HL-60 (cell line): ENCODE measurements at regions not wholly inside any gene's neighbourhood (a gene's known extent, or its start where the extent isn't known, plus 50 kb on each side); places are given as distances from the start of the nearest gene placed in this dataset.

ENCODE experiments used
- DNase-seq, 2 experiments: peaks; one replicate each; pipeline ENCODE4 v3.0.0-alpha.2; 2010 to 2020; ENCODE audit warnings: low read depth in 1 of 2, low spot score in 1 of 2
- H3K27ac ChIP-seq: fragments of 250-450 bp; sonication (Bioruptor Pico); replicated peaks from 2 replicates; pipeline ENCODE4 v1.5.1; 2020; ENCODE audit warnings: mild to moderate bottlenecking, moderate library complexity
- H3K27me3 ChIP-seq: fragments of 250-450 bp; sonication (Bioruptor Pico); 2 replicates; pipeline ENCODE4 v1.5.1; 2021; ENCODE audit warnings: mild to moderate bottlenecking, moderate library complexity; ENCODE audit not compliant: insufficient read depth, poor library complexity, severe bottlenecking
- H3K4me3 ChIP-seq: replicated peaks from 2 replicates; pipeline ENCODE4 v1.5.1; 2011; ENCODE audit warnings: mild to moderate bottlenecking, control low read depth, low read length; ENCODE audit not compliant: insufficient read depth
- CTCF ChIP-seq: IDR thresholded peaks from one replicate; pipeline ENCODE4 v1.5.1; 2011; ENCODE audit warnings: low read length, control low read depth, inconsistent platforms; ENCODE audit not compliant: insufficient read depth
- GABPA ChIP-seq: IDR thresholded peaks from 2 replicates; pipeline ENCODE4 v1.6.1; 2012; ENCODE audit warnings: low read depth
- POLR2AphosphoS5 ChIP-seq: IDR thresholded peaks from 2 replicates; pipeline ENCODE4 v1.6.1; 2012; ENCODE audit warnings: low read depth
- REST ChIP-seq: IDR thresholded peaks from 2 replicates; pipeline ENCODE4 v1.6.1; 2012; ENCODE audit warnings: low read depth; ENCODE audit not compliant: insufficient replicate concordance
- SPI1 ChIP-seq: IDR thresholded peaks from 2 replicates; pipeline ENCODE4 v1.6.1; 2012; ENCODE audit warnings: low read depth, mild to moderate bottlenecking, borderline replicate concordance

GRCh38 chr6:102980951-102981350 is 1587.4 kb downstream of the GRIK2 start:
- no peak for DNase-seq
- H3K27me3 ChIP-seq: no peaks in the 10 kb centered on the region
- TF ChIP-seq REST (no peak), POLR2AphosphoS5 (no peak), GABPA (no peak), CTCF (no peak), SPI1 (no peak)
- H3K27ac ChIP-seq: no peak overlapping the region
- H3K4me3 ChIP-seq: no peak overlapping the region

- Histone ChIP-seq H3K27me3 (no peaks in the 10 kb centered on the region), H3K4me3 (no peak overlapping the region), H3K27ac (no peak overlapping the region)
- DNase-seq: no peak
- TF ChIP-seq POLR2AphosphoS5 (no peak), REST (no peak), GABPA (no peak), SPI1 (no peak), CTCF (no peak)
These were observed 1568.4 kb downstream of the GRIK2 start for GRCh38 chr6:102961902-102962301.

GRCh38 chr6:102950967-102951366 is 1557.5 kb downstream of the GRIK2 start:
- no peak for DNase-seq
- Histone ChIP-seq H3K27ac (no peak overlapping the region), H3K4me3 (no peak overlapping the region), H3K27me3 (no peaks in the 10 kb centered on the region)
- TF ChIP-seq GABPA: no peak
- no peak for TF ChIP-seq REST
- no peak for TF ChIP-seq CTCF
- TF ChIP-seq POLR2AphosphoS5: no peak
- TF ChIP-seq SPI1: no peak
